ENCODE measurements at regions not wholly inside any gene's neighbourhood (a gene's known extent, or its start where the extent isn't known, plus 50 kb on each side); places are given as distances from the start of the nearest gene placed in this dataset.

GRCh38 chr18:10298346-10298745 is 156.1 kb upstream of the APCDD1 start:
- TF ChIP-seq, protein P1, sequence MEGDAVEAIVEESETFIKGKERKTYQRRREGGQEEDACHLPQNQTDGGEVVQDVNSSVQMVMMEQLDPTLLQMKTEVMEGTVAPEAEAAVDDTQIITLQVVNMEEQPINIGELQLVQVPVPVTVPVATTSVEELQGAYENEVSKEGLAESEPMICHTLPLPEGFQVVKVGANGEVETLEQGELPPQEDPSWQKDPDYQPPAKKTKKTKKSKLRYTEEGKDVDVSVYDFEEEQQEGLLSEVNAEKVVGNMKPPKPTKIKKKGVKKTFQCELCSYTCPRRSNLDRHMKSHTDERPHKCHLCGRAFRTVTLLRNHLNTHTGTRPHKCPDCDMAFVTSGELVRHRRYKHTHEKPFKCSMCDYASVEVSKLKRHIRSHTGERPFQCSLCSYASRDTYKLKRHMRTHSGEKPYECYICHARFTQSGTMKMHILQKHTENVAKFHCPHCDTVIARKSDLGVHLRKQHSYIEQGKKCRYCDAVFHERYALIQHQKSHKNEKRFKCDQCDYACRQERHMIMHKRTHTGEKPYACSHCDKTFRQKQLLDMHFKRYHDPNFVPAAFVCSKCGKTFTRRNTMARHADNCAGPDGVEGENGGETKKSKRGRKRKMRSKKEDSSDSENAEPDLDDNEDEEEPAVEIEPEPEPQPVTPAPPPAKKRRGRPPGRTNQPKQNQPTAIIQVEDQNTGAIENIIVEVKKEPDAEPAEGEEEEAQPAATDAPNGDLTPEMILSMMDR (IDR thresholded peaks at IDR 0.05; ENCODE audit: unreplicated experiment): no peak
- peaks cover 9% of the 10 kb centered on the region for H3K9me3 Mint-ChIP-seq (ENCODE audit: unreplicated experiment)
- intact Hi-C loops (cut with micrococcal nuclease): no loop called here
- BruUV-seq (replicated peaks): no TSS peak
- no peak overlapping the region for H3K27ac Mint-ChIP-seq (ENCODE audit: low read depth, unreplicated experiment)
- ChIA-PET CTCF (interaction anchor here (0.6 kb wide), 1 partner anchor 109 kb away, joined by 3 read pairs; no protein-coding TSS in a partner anchor), POLR2A (interaction anchor here (1.0 kb wide), 1 partner anchor 22 kb away, joined by 3 read pairs; no protein-coding TSS in a partner anchor)
- no peak overlapping the region for H3K4me3 Mint-ChIP-seq (ENCODE audit: unreplicated experiment)
- no peaks in the 10 kb centered on the region for H3K27me3 Mint-ChIP-seq (ENCODE audit: insufficient read depth, unreplicated experiment)
- DNase-seq (ENCODE audit: unreplicated experiment): no peak
- H3K36me3 Mint-ChIP-seq (ENCODE audit: insufficient read depth, unreplicated experiment): no peaks in the 10 kb centered on the region
- H3K4me1 Mint-ChIP-seq (ENCODE audit: insufficient read depth, unreplicated experiment): peaks cover 12% of the 10 kb centered on the region

GRCh38 chr18:10299643-10300042 is 154.8 kb upstream of the APCDD1 start:
- DNase-seq (ENCODE audit: unreplicated experiment): no peak
- H3K4me3 Mint-ChIP-seq (ENCODE audit: unreplicated experiment): no peak overlapping the region
- intact Hi-C loops (cut with micrococcal nuclease): no loop called here
- BruUV-seq (replicated peaks): no TSS peak
- H3K27me3 Mint-ChIP-seq (ENCODE audit: insufficient read depth, unreplicated experiment): no peaks in the 10 kb centered on the region
- no peak overlapping the region for H3K27ac Mint-ChIP-seq (ENCODE audit: low read depth, unreplicated experiment)
- H3K36me3 Mint-ChIP-seq (ENCODE audit: insufficient read depth, unreplicated experiment): no peaks in the 10 kb centered on the region
- TF ChIP-seq, protein P1 (IDR thresholded peaks at IDR 0.05; ENCODE audit: unreplicated experiment): no peak
- ChIA-PET POLR2A (no interaction called here), CTCF (interaction anchor here (0.6 kb wide), 1 partner anchor 31 kb away, joined by 3 read pairs; no protein-coding TSS in a partner anchor)
- H3K4me1 Mint-ChIP-seq (ENCODE audit: insufficient read depth, unreplicated experiment): peaks cover 13% of the 10 kb centered on the region
- H3K9me3 Mint-ChIP-seq (ENCODE audit: unreplicated experiment): peaks cover 9% of the 10 kb centered on the region

GRCh38 chr18:10300739-10301138 is 153.7 kb upstream of the APCDD1 start:
- intact Hi-C loops (cut with micrococcal nuclease): no loop called here
- ChIA-PET CTCF (interaction anchor here (0.6 kb wide), 1 partner anchor 131 kb away, joined by 3 read pairs; no protein-coding TSS in a partner anchor), POLR2A (no interaction called here)
- Mint-ChIP-seq H3K36me3 (ENCODE audit: insufficient read depth, unreplicated experiment) (no peaks in the 10 kb centered on the region), H3K4me1 (ENCODE audit: insufficient read depth, unreplicated experiment) (peaks cover 23% of the 10 kb centered on the region), H3K27ac (ENCODE audit: low read depth, unreplicated experiment) (no peak overlapping the region), H3K4me3 (ENCODE audit: unreplicated experiment) (no peak overlapping the region), H3K27me3 (ENCODE audit: insufficient read depth, unreplicated experiment) (no peaks in the 10 kb centered on the region), H3K9me3 (ENCODE audit: unreplicated experiment) (peaks cover 9% of the 10 kb centered on the region)
- no TSS peak for BruUV-seq (replicated peaks)
- no peak for DNase-seq (ENCODE audit: unreplicated experiment)
- TF ChIP-seq, protein P1 (IDR thresholded peaks at IDR 0.05; ENCODE audit: unreplicated experiment): no peak

DNA sequence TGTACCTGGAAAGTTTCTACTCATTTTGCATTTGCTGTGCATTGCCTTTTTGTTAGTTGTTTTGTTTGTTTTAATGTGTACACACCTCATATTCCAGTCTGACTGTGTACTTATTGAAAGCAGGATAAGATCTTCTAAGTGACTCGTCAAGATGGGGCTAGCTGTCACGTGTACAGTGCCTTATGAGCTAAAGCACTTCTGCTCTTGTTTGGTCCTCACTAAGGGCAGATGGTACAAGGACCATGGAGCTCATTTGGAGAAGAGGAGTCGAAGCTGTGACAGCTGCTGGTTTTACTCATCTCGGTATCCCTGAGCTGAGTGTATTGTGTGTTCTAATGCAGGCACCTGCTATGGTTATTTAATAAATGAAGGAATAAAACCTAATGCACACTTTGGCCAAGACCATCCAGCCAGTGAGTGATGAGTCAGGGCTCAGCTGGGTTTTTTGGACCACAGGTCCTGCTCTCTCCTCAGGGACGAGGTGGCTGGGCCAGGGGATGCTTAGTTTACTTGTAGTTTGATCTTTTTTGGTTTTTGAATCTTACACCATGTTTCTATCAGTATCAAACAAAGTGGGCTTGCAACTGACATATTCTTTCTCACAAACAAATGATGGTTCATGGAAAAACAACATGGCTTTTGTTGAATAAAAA is 152.5 kb upstream of the APCDD1 start:
- Mint-ChIP-seq H3K9me3 (ENCODE audit: unreplicated experiment) (peaks cover 9% of the 10 kb centered on the region), H3K27ac (ENCODE audit: low read depth, unreplicated experiment) (no peak overlapping the region), H3K4me3 (ENCODE audit: unreplicated experiment) (no peak overlapping the region), H3K4me1 (ENCODE audit: insufficient read depth, unreplicated experiment) (peaks cover 23% of the 10 kb centered on the region), H3K27me3 (ENCODE audit: insufficient read depth, unreplicated experiment) (no peaks in the 10 kb centered on the region), H3K36me3 (ENCODE audit: insufficient read depth, unreplicated experiment) (no peaks in the 10 kb centered on the region)
- intact Hi-C loops (cut with micrococcal nuclease): no loop called here
- no peak for DNase-seq (ENCODE audit: unreplicated experiment)
- no TSS peak for BruUV-seq (replicated peaks)
- CTCF ChIA-PET: no interaction called here
- POLR2A ChIA-PET: no interaction called here
- TF ChIP-seq, protein P1 (IDR thresholded peaks at IDR 0.05; ENCODE audit: unreplicated experiment): no peak
